LNCAP (cell line): ENCODE measurements at regions not wholly inside any gene's neighbourhood (a gene's known extent, or its start where the extent isn't known, plus 50 kb on each side); places are given as distances from the start of the nearest gene placed in this dataset.

Experiments
- TF ChIP-seq, protein P1 (sequence below): fragments of 450-650 bp; IDR thresholded peaks from 2 replicates; pipeline ENCODE4 v1.5.1; 2017; ENCODE audit warnings: mild to moderate bottlenecking

DNA sequence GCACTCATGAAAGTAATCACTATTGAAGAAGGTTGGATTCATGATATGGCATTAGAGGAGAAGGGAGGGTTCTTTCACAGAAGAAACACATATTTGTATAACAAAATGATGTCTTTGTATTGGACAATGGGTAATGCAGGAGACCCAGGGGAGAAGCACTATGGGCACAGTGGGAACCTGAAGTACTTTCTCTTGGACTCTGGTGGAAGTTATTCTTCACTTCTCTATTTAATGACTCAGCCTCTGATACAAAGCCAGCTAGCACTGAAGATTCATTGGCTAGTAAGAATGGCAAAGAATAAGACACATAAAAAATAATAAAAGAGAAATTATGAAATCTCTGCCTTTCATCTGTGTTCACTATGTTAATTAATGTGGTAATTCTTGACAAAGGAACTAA lies 149.9 kb upstream of the PRR16 start:
- TF ChIP-seq, protein P1, sequence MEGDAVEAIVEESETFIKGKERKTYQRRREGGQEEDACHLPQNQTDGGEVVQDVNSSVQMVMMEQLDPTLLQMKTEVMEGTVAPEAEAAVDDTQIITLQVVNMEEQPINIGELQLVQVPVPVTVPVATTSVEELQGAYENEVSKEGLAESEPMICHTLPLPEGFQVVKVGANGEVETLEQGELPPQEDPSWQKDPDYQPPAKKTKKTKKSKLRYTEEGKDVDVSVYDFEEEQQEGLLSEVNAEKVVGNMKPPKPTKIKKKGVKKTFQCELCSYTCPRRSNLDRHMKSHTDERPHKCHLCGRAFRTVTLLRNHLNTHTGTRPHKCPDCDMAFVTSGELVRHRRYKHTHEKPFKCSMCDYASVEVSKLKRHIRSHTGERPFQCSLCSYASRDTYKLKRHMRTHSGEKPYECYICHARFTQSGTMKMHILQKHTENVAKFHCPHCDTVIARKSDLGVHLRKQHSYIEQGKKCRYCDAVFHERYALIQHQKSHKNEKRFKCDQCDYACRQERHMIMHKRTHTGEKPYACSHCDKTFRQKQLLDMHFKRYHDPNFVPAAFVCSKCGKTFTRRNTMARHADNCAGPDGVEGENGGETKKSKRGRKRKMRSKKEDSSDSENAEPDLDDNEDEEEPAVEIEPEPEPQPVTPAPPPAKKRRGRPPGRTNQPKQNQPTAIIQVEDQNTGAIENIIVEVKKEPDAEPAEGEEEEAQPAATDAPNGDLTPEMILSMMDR, result no peak

DNA sequence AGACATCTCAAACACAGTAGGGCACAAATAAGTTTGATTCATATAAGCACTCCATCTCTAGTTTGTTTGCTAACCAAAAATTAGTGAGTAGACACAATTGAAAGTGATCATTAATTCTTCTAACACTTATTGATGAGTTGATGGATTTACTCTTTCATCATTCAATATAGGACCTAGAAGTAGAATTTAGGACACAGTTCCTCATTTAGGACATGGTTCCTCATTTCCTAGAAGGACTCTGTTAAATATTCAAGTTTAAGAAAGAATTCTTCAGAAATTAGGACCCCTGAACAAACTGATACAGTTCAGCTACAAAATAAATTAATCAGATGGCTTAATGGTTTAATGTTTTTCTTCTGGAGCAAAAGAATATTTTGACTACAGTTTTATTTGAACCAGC lies 143.5 kb upstream of the PRR16 start:
- TF ChIP-seq, protein P1, result no peak

GRCh38 chr5:120326651-120327050 lies 137.4 kb upstream of the PRR16 start:
- TF ChIP-seq, protein P1, result no peak

GRCh38 chr5:120327180-120327579 lies 136.9 kb upstream of the PRR16 start:
- TF ChIP-seq, protein P1, result no peak; the same call in 1 of the 2 replicates

DNA sequence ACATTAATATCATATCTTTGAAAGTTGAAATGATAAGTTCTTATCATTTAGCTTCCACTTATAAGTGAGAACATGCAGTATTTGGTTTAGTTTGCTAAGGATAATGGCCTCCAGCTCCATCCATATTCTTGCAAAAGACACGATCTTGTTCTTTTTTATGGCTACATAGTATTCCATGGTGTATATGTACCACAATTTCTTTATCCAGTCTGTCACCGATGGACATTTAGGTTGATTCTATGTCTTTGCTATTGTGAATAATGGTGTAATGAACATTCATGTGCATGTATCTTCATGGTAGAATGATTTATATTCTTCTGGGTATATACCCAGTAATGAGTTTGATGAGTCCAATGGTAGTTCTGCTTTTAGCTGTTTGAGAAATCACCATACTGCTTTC lies 135.0 kb upstream of the PRR16 start:
- TF ChIP-seq, protein P1, result no peak

DNA sequence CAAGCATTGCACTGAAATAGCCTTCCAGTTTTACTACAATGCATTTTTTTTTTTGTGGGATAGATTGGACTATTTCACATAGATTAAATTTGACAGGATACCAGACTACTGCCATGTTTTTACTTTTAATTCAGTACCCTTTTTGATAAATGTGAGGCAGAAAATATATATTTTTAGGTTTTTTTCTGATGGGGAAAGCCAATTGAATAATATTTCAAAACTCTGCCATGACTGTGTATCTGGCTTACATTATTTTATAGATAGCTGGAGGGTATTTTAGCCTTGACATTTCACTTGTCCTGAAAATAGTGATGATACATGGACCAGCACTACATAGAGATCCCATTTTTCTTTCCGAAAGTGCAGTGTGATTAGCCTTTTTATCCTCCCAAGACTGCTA lies 133.5 kb upstream of the PRR16 start:
- TF ChIP-seq, protein P1, result no peak

- TF ChIP-seq, protein P1, result no peak
Observed at GRCh38 chr5:120344181-120344580, 119.9 kb upstream of the PRR16 start.

DNA sequence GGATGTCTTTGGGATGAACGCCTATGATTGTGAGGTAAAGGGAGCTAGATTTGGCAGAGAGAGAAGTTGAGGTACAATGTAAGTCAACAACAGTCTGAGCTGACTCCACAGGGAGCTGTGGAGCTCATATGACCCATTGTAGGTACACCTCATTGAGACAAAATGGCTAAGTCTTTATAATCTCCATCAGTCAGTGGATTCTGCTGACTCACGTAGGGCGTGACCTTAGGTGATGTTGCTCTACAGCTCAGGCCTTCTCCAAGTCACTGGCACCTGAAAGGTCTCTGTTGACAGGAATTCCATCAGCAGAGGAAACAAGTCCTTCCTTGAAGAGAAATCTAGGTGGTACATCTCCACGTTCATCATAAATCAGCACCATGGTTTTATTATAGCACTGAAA lies 118.2 kb upstream of the PRR16 start:
- TF ChIP-seq, protein P1, result no peak
